Ishikawa (cell line): ENCODE measurements at regions not wholly inside any gene's neighbourhood (a gene's known extent, or its start where the extent isn't known, plus 50 kb on each side); places are given as distances from the start of the nearest gene placed in this dataset.

Experiments used
- EGR1 ChIP-seq: IDR thresholded peaks from 2 replicates; pipeline ENCODE4 v1.6.1; 2012
- NFIC ChIP-seq: IDR thresholded peaks from 2 replicates; pipeline ENCODE4 v1.6.1; 2012
- TAF1 ChIP-seq: IDR thresholded peaks from 2 replicates; pipeline ENCODE4 v1.6.1; 2012; ENCODE audit warnings: low read depth, mild to moderate bottlenecking
- TCF12 ChIP-seq: IDR thresholded peaks from 2 replicates; pipeline ENCODE4 v1.6.1; 2012; ENCODE audit warnings: low read depth

DNA sequence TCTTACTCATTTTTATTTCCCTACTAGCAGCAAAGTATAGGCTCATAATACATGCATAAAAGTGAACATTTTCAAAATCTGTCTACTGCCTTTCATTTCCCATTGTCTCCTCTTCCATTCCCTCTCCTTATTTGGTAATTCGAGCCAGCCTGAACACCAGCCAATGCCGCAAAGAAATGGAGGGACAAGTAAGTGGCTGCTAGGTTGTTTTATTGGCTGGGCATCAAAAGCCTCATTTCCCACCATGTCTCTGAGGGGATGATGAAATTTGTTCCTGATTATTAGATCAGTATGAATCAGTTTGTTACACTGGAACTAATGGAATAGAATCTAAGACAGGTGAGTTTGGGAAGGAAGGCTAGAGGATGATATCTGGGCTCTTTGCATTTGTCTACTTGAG is 143.5 kb downstream of the KCNA5 start:
- TF ChIP-seq TCF12 (no peak), EGR1 (no peak), NFIC (no peak), TAF1 (no peak)
